ENCODE measurements at regions not wholly inside any gene's neighbourhood (a gene's known extent, or its start where the extent isn't known, plus 50 kb on each side); places are given as distances from the start of the nearest gene placed in this dataset.

- H3K27me3 Mint-ChIP-seq = no peaks in the 10 kb centered on the region
- no peaks in the 10 kb centered on the region for H3K9me3 Mint-ChIP-seq
- no peaks in the 10 kb centered on the region for H3K36me3 Mint-ChIP-seq (ENCODE audit: insufficient read depth)
- no peak overlapping the region for H3K4me3 Mint-ChIP-seq
- DNase-seq (ENCODE audit: low spot score in 2 of 2) (no peak), ATAC-seq (replicated peaks; ENCODE audit: extremely low read depth, poor library complexity, severe bottlenecking) (no peak)
- no peak overlapping the region for H3K27ac Mint-ChIP-seq (ENCODE audit: low read depth)
- H3K4me1 Mint-ChIP-seq = no peaks in the 10 kb centered on the region
Observed at GRCh38 chr10:47141349-47141748, 158.6 kb upstream of the GDF10 start.

DNA sequence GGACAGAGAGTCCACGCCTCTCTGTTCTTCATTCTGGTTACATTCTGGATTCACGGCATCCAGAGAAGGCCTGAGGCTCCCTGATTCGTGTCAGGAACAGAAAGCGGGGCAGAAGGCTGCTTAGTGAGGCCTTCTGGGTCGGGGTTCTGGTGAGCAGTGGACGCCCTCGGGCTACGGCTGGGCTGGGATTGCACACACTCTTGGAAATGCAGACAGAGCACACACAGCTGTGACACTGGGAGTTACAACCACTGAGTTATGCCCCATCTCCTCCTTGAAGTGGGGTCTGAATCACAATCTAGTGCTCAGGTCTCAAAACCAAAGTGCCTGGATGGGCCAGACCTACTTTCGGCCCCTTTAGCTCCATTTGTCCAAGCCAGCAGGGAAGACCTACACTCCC, 156.9 kb upstream of the GDF10 start:
- Mint-ChIP-seq H3K4me3 (no peak overlapping the region), H3K4me1 (no peaks in the 10 kb centered on the region), H3K27me3 (no peaks in the 10 kb centered on the region), H3K9me3 (no peaks in the 10 kb centered on the region), H3K36me3 (ENCODE audit: insufficient read depth) (no peaks in the 10 kb centered on the region), H3K27ac (ENCODE audit: low read depth) (no peak overlapping the region)
- ATAC-seq (replicated peaks; ENCODE audit: extremely low read depth, poor library complexity, severe bottlenecking) = no peak
- no peak for DNase-seq (ENCODE audit: low spot score in 2 of 2)

GRCh38 chr10:47143473-47143872, 156.5 kb upstream of the GDF10 start:
- Mint-ChIP-seq H3K27ac (ENCODE audit: low read depth) (no peak overlapping the region), H3K4me3 (no peak overlapping the region), H3K27me3 (no peaks in the 10 kb centered on the region), H3K4me1 (no peaks in the 10 kb centered on the region), H3K36me3 (ENCODE audit: insufficient read depth) (no peaks in the 10 kb centered on the region), H3K9me3 (no peaks in the 10 kb centered on the region)
- ATAC-seq (replicated peaks; ENCODE audit: extremely low read depth, poor library complexity, severe bottlenecking) (no peak), DNase-seq (ENCODE audit: low spot score in 2 of 2) (no peak)

DNA sequence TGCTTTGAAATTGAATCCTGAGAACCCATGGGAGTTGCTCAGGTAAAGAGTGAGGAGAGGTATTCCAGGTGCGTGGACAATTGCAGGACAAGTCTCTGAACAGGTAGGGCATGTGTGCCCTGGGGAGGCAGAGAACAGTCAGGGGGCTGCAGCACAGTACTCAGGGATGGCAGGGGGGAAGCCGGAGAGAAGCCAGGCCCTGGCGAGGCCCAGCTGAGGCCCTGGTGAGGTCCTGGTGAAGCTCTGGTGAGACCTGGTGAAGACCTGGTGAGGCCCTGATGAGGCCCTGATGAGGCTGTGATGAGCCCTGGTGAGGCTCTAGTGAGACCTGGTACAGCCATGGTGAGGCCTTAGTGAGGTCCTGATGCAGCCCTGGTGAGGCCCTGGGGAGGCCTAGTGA, 155.5 kb upstream of the GDF10 start:
- H3K27me3 Mint-ChIP-seq = no peaks in the 10 kb centered on the region
- no peak overlapping the region for H3K27ac Mint-ChIP-seq (ENCODE audit: low read depth)
- no peak for ATAC-seq (replicated peaks; ENCODE audit: extremely low read depth, poor library complexity, severe bottlenecking)

DNA sequence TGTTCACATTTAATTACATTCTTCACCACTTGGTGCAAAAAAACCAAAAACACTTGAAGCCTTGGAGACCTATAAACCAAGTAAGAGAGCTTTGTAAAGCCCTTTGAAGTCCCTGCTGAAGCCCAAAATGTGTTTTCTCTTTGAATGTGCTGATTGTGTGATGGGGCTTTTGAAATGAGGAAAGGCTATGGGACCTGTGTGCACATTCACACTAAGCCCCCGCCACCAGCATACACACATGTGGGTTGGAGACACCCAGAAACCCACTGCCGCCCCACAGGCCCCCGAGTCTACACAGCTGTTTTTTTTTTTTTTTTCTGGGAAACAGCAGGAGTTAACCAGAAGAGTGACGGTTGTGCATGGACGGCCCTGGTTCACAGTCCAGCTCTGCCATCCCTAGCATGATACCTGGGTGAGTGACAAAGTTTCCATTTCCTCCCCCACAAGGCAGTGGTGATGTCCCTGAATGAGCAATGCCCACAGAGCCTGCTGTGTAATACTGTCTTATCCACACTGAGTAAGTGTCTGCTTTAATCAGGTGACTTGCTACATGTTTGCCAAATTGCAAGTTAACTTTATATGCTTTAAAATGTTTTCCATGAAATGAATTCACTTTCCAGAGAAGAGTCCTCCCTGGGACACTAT, 154.6 kb upstream of the GDF10 start:
- H3K27ac Mint-ChIP-seq (ENCODE audit: low read depth) = no peak overlapping the region
- H3K4me1 Mint-ChIP-seq = no peaks in the 10 kb centered on the region
- H3K36me3 Mint-ChIP-seq (ENCODE audit: insufficient read depth) = no peaks in the 10 kb centered on the region
- no peaks in the 10 kb centered on the region for H3K27me3 Mint-ChIP-seq
- DNase-seq (ENCODE audit: low spot score in 2 of 2) (no peak), ATAC-seq (replicated peaks; ENCODE audit: extremely low read depth, poor library complexity, severe bottlenecking) (no peak)
- H3K9me3 Mint-ChIP-seq = no peaks in the 10 kb centered on the region
- no peak overlapping the region for H3K4me3 Mint-ChIP-seq

More for the DNA sequence above, 155.5 kb upstream of the GDF10 start:
- H3K4me1 Mint-ChIP-seq = no peaks in the 10 kb centered on the region
- H3K36me3 Mint-ChIP-seq (ENCODE audit: insufficient read depth) = no peaks in the 10 kb centered on the region
- DNase-seq (ENCODE audit: low spot score in 2 of 2) = no peak
- H3K4me3 Mint-ChIP-seq = no peak overlapping the region
- H3K9me3 Mint-ChIP-seq = no peaks in the 10 kb centered on the region

DNA sequence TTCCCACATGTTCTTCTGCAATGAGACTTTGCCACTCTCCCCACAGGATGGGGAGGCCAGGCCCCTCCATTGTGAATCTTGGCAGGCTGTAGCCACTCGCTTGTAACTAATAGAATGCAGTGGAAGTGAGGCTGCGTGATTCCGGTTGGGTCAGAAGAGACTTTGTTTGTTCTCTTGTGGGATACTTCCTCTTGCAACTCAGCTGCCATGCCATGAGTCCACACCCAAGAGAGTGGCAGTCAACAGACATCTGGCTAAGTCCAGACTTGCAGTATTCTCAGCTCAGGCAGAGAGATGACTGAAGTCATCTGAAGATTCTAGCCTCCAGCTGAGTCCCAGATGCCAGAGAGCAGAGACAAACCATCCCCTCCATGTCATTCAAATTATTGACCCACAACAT, 153.4 kb upstream of the GDF10 start:
- no peak overlapping the region for H3K27ac Mint-ChIP-seq (ENCODE audit: low read depth)
- H3K36me3 Mint-ChIP-seq (ENCODE audit: insufficient read depth) = no peaks in the 10 kb centered on the region
- ATAC-seq (replicated peaks; ENCODE audit: extremely low read depth, poor library complexity, severe bottlenecking) = no peak
- H3K9me3 Mint-ChIP-seq = no peaks in the 10 kb centered on the region
- H3K4me1 Mint-ChIP-seq = no peaks in the 10 kb centered on the region
- no peak overlapping the region for H3K4me3 Mint-ChIP-seq
- no peak for DNase-seq (ENCODE audit: low spot score in 2 of 2)
- H3K27me3 Mint-ChIP-seq = no peaks in the 10 kb centered on the region

GRCh38 chr10:47147186-47147585, 152.8 kb upstream of the GDF10 start:
- H3K4me1 Mint-ChIP-seq = no peaks in the 10 kb centered on the region
- H3K36me3 Mint-ChIP-seq (ENCODE audit: insufficient read depth) = no peaks in the 10 kb centered on the region
- H3K27me3 Mint-ChIP-seq = no peaks in the 10 kb centered on the region
- DNase-seq (ENCODE audit: low spot score in 2 of 2) (no peak), ATAC-seq (replicated peaks; ENCODE audit: extremely low read depth, poor library complexity, severe bottlenecking) (no peak)
- no peak overlapping the region for H3K4me3 Mint-ChIP-seq
- no peaks in the 10 kb centered on the region for H3K9me3 Mint-ChIP-seq
- H3K27ac Mint-ChIP-seq (ENCODE audit: low read depth) = no peak overlapping the region

- no peak for DNase-seq (ENCODE audit: low spot score in 2 of 2)
- H3K27me3 Mint-ChIP-seq = no peaks in the 10 kb centered on the region
- H3K9me3 Mint-ChIP-seq = peaks cover under 1% of the 10 kb centered on the region
- ATAC-seq (replicated peaks; ENCODE audit: extremely low read depth, poor library complexity, severe bottlenecking) = no peak
- peaks cover 8% of the 10 kb centered on the region for H3K4me1 Mint-ChIP-seq
- H3K4me3 Mint-ChIP-seq = no peak overlapping the region
- H3K36me3 Mint-ChIP-seq (ENCODE audit: insufficient read depth) = peaks cover 2% of the 10 kb centered on the region
- H3K27ac Mint-ChIP-seq (ENCODE audit: low read depth) = no peak overlapping the region
Observed at GRCh38 chr10:47150581-47150980, 149.4 kb upstream of the GDF10 start.

DNA sequence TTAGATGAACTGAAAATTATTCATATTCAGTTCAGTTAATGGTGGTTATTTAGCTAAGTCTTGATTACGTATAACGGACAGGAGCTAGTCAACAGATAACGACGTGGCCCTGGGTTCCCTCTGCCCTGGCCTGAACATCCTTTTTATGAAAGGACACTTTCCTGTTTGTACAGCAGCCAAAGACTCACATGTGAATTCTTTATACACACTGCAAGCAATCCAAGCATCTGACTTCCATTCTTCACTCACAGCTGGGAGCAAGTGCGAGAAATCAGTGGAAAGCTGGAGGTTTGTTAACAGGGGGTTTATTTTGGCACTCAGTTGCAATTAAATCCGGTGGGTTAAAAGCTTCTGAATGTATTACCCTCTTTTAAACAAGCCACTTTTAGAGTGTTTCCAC, 148.1 kb upstream of the GDF10 start:
- H3K4me1 Mint-ChIP-seq = peaks cover 8% of the 10 kb centered on the region

DNA sequence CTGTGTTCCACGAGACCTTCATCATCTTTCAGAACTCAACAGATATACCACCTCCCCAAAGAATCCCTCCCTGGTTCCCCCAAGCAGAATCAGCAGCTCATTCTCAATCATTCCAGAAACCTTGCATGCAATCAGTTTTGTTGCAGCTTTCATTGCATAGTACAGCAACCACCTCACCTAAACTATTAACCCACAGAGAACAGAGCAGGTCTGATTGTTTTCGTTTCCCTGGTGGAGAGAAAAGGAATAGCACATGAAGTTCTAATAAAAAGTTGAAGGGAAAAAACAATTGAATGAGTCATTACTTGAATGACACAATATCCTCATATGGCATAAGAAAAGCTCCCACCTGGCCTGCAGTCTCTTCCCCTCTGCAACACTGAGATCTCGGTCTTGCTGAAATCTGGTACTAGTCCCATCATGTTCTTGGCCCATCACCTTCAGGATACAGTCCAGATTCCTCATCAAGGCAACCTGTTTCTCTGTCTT, 147.1 kb upstream of the GDF10 start:
- Mint-ChIP-seq H3K27ac (ENCODE audit: low read depth) (no peak overlapping the region), H3K4me3 (no peak overlapping the region), H3K36me3 (ENCODE audit: insufficient read depth) (peaks cover 2% of the 10 kb centered on the region), H3K27me3 (no peaks in the 10 kb centered on the region), H3K4me1 (peaks cover 8% of the 10 kb centered on the region), H3K9me3 (peaks cover 6% of the 10 kb centered on the region)
- ATAC-seq (replicated peaks; ENCODE audit: extremely low read depth, poor library complexity, severe bottlenecking) (no peak), DNase-seq (ENCODE audit: low spot score in 2 of 2) (no peak)

More for the DNA sequence above, 148.1 kb upstream of the GDF10 start:
- H3K4me3 Mint-ChIP-seq = no peak overlapping the region
- no peak for ATAC-seq (replicated peaks; ENCODE audit: extremely low read depth, poor library complexity, severe bottlenecking)
- peaks cover 6% of the 10 kb centered on the region for H3K9me3 Mint-ChIP-seq
- peaks cover 2% of the 10 kb centered on the region for H3K36me3 Mint-ChIP-seq (ENCODE audit: insufficient read depth)
- DNase-seq (ENCODE audit: low spot score in 2 of 2) = no peak
- no peaks in the 10 kb centered on the region for H3K27me3 Mint-ChIP-seq
- H3K27ac Mint-ChIP-seq (ENCODE audit: low read depth) = no peak overlapping the region

DNA sequence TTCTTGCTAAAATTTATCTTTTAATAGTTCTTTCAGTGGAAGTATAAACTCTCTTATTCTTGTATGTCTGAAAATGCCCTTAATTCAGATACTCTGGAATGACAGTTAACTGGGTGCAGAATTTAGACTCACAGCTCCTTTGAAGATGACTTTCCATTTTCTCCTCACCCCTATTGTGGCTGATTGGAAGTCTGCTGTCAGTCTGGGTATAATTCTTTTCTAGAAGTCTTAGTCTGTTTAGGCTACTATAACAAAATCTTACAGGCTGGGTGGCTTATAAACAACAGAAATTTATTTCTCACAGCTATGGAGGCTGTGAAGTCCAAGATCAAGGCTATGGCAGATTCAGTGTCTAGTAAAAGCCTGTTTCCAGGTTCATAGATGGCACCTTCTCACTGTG, 145.2 kb upstream of the GDF10 start:
- DNase-seq (ENCODE audit: low spot score in 2 of 2) (no peak), ATAC-seq (replicated peaks; ENCODE audit: extremely low read depth, poor library complexity, severe bottlenecking) (no peak)

GRCh38 chr10:47156873-47157272, 143.1 kb upstream of the GDF10 start:
- Mint-ChIP-seq H3K36me3 (ENCODE audit: insufficient read depth) (peaks cover 4% of the 10 kb centered on the region), H3K27me3 (no peaks in the 10 kb centered on the region)

More for the DNA sequence above, 145.2 kb upstream of the GDF10 start:
- H3K27ac Mint-ChIP-seq (ENCODE audit: low read depth) = no peak overlapping the region
- H3K9me3 Mint-ChIP-seq = peaks cover 6% of the 10 kb centered on the region
- peaks cover 8% of the 10 kb centered on the region for H3K4me1 Mint-ChIP-seq
- H3K27me3 Mint-ChIP-seq = no peaks in the 10 kb centered on the region
- H3K4me3 Mint-ChIP-seq = no peak overlapping the region
- H3K36me3 Mint-ChIP-seq (ENCODE audit: insufficient read depth) = peaks cover 4% of the 10 kb centered on the region

GRCh38 chr10:47158116-47159071, 141.6 kb upstream of the GDF10 start:
- H3K36me3 Mint-ChIP-seq (ENCODE audit: insufficient read depth) = peaks cover 2% of the 10 kb centered on the region
- ATAC-seq (replicated peaks; ENCODE audit: extremely low read depth, poor library complexity, severe bottlenecking) (no peak), DNase-seq (ENCODE audit: low spot score in 2 of 2) (no peak)
- peaks cover 1% of the 10 kb centered on the region for H3K4me1 Mint-ChIP-seq
- H3K4me3 Mint-ChIP-seq = no peak overlapping the region
- H3K27ac Mint-ChIP-seq (ENCODE audit: low read depth) = no peak overlapping the region
- H3K9me3 Mint-ChIP-seq = peaks cover 6% of the 10 kb centered on the region
- no peaks in the 10 kb centered on the region for H3K27me3 Mint-ChIP-seq

More at GRCh38 chr10:47156873-47157272, 143.1 kb upstream of the GDF10 start:
- DNase-seq (ENCODE audit: low spot score in 2 of 2) (no peak), ATAC-seq (replicated peaks; ENCODE audit: extremely low read depth, poor library complexity, severe bottlenecking) (no peak)
- no peak overlapping the region for H3K27ac Mint-ChIP-seq (ENCODE audit: low read depth)
- H3K9me3 Mint-ChIP-seq = peaks cover 6% of the 10 kb centered on the region
- H3K4me3 Mint-ChIP-seq = no peak overlapping the region
- H3K4me1 Mint-ChIP-seq = peaks cover 8% of the 10 kb centered on the region
